IMR-90 (cell line): ENCODE measurements at regions not wholly inside any gene's neighbourhood (a gene's known extent, or its start where the extent isn't known, plus 50 kb on each side); places are given as distances from the start of the nearest gene placed in this dataset.

Source experiments
- ATAC-seq: fragments of 200-7000 bp; cut with Tn5 transposase; 2 replicates; pipeline ENCODE4 v1.9.1; 2020; ENCODE audit warnings: low read depth, mild to moderate bottlenecking, moderate library complexity
- BruUV-seq: library from RNA; stranded (reverse); fragments of 400-500 nt; replicated peaks from 2 replicates; lab custom pipeline; 2021; lab: Mats Ljungman, UMichigan
- CTCF ChIA-PET: fragments of 300-600 bp; formaldehyde crosslinking; extraction: SDS; loops from one replicate; lab custom pipeline; 2021; ENCODE audit warnings: antibody characterized with exemption; lab: Yijun Ruan, JAX
- POLR2A ChIA-PET: fragments of 300-600 bp; sonication (Branson Sonifier 250); formaldehyde crosslinking; loops from one replicate; lab custom pipeline; 2022; ENCODE audit warnings: antibody characterized with exemption; ENCODE audit not compliant: unreplicated experiment; lab: Charles Lee
- DNase-seq: peaks from one replicate; pipeline ENCODE4 v3.0.0; 2013
- H2AFZ ChIP-seq: replicated peaks from 2 replicates; pipeline ENCODE3; 2013; ENCODE audit warnings: low read length, mild to moderate bottlenecking; ENCODE audit not compliant: poor library complexity
- H2AK5ac ChIP-seq: 2 replicates; pipeline ENCODE4 v1.6.1; 2013; ENCODE audit warnings: low read depth, low read length, inconsistent platforms
- H2AK9ac ChIP-seq: replicated peaks from 2 replicates; pipeline ENCODE3; 2013; ENCODE audit warnings: mild to moderate bottlenecking, low read depth, low read length, moderate library complexity; ENCODE audit not compliant: poor library complexity
- H2BK120ac ChIP-seq: 2 replicates; pipeline ENCODE4 v1.6.1; 2013; ENCODE audit warnings: low read depth, low read length, inconsistent platforms
- H2BK15ac ChIP-seq: 3 replicates; pipeline ENCODE4 v1.6.1; 2013; ENCODE audit warnings: low read depth, low read length, inconsistent platforms
- H2BK20ac ChIP-seq: 2 replicates; pipeline ENCODE4 v1.6.1; 2013; ENCODE audit warnings: low read depth, mild to moderate bottlenecking, inconsistent platforms, low read length, moderate library complexity
- H2BK5ac ChIP-seq: 2 replicates; pipeline ENCODE4 v1.6.1; 2013; ENCODE audit warnings: mild to moderate bottlenecking, low read depth, low read length, inconsistent platforms; ENCODE audit not compliant: poor library complexity, severe bottlenecking
- H3K14ac ChIP-seq: replicated peaks from 2 replicates; pipeline ENCODE4 v1.6.1; 2013; ENCODE audit warnings: low read depth, low read length, inconsistent platforms
- H3K18ac ChIP-seq: 2 replicates; pipeline ENCODE4 v1.6.1; 2013; ENCODE audit warnings: low read depth, low read length, control low read depth
- H3K23ac ChIP-seq: 2 replicates; pipeline ENCODE4 v1.6.1; 2013; ENCODE audit warnings: low read depth, low read length, inconsistent platforms
- H3K27ac ChIP-seq: 2 replicates; pipeline ENCODE4 v1.5.1; 2013; ENCODE audit warnings: mild to moderate bottlenecking, control low read depth, low read length; ENCODE audit not compliant: insufficient read depth
- H3K27me3 ChIP-seq: 2 replicates; pipeline ENCODE4 v1.6.1; 2013; ENCODE audit warnings: low read length; ENCODE audit not compliant: control insufficient read depth, insufficient read depth
- H3K36me3 ChIP-seq: 2 replicates; pipeline ENCODE4 v1.6.1; 2013; ENCODE audit warnings: low read length, mixed read lengths; ENCODE audit not compliant: control insufficient read depth, insufficient read depth
- H3K4ac ChIP-seq: 2 replicates; pipeline ENCODE4 v1.6.1; 2013; ENCODE audit warnings: low read depth, low read length, inconsistent platforms
- H3K4me1 ChIP-seq: 2 replicates; pipeline ENCODE4 v1.6.1; 2013; ENCODE audit warnings: low read length, mixed read lengths; ENCODE audit not compliant: control insufficient read depth, insufficient read depth
- H3K4me2 ChIP-seq: 2 replicates; pipeline ENCODE4 v1.6.1; 2013; ENCODE audit warnings: low read depth, mild to moderate bottlenecking, control low read depth, low read length, moderate library complexity
- H3K4me3 ChIP-seq: 2 replicates; pipeline ENCODE4 v1.5.1; 2013; ENCODE audit warnings: low read depth, mild to moderate bottlenecking, control low read depth, low read length, moderate library complexity; ENCODE audit not compliant: insufficient read depth
- H3K56ac ChIP-seq: 2 replicates; pipeline ENCODE4 v1.6.1; 2013; ENCODE audit warnings: low read length, inconsistent platforms; ENCODE audit not compliant: insufficient read depth; ENCODE audit errors: extremely low read depth
- H3K79me1 ChIP-seq, 2 experiments: 2 replicates each; pipeline ENCODE4 v1.6.1; 2013; ENCODE audit warnings: low read length in 2 of 2, inconsistent platforms in 1 of 2, low read depth in 1 of 2
- H3K9ac ChIP-seq: 2 replicates; pipeline ENCODE4 v1.6.1; 2013; ENCODE audit warnings: low read depth, low read length, control low read depth
- H3K9me1 ChIP-seq: 2 replicates; pipeline ENCODE4 v1.6.1; 2013; ENCODE audit warnings: low read length, inconsistent platforms; ENCODE audit not compliant: insufficient read depth
- H3K9me3 ChIP-seq: 2 replicates; pipeline ENCODE4 v1.6.1; 2013; ENCODE audit warnings: low read length; ENCODE audit not compliant: control insufficient read depth, insufficient read depth
- H4K20me1 ChIP-seq: 2 replicates; pipeline ENCODE4 v1.6.1; 2013; ENCODE audit warnings: low read length, inconsistent platforms; ENCODE audit not compliant: insufficient read depth
- H4K5ac ChIP-seq: 2 replicates; pipeline ENCODE4 v1.6.1; 2013; ENCODE audit warnings: mild to moderate bottlenecking, low read depth, low read length, control low read depth
- H4K8ac ChIP-seq, 2 experiments: 2 replicates each; pipeline ENCODE4 v1.6.1; 2013; ENCODE audit warnings: low read depth in 2 of 2, low read length in 2 of 2, control low read depth in 1 of 2, inconsistent platforms in 1 of 2
- H4K91ac ChIP-seq: 2 replicates; pipeline ENCODE4 v1.6.1; 2013; ENCODE audit warnings: low read depth, low read length, inconsistent platforms; ENCODE audit not compliant: insufficient read depth
- CEBPB ChIP-seq: IDR thresholded peaks from 2 replicates; pipeline ENCODE4 v1.6.1; 2012; ENCODE audit warnings: low read depth, low read length, improper control_type of control experiment
- MAFK ChIP-seq: IDR thresholded peaks from 2 replicates; pipeline ENCODE4 v1.6.1; 2012; ENCODE audit warnings: low read depth, low read length, improper control_type of control experiment
- NFE2L2 ChIP-seq: fragments of 150-350 bp; IDR thresholded peaks from 2 replicates; pipeline ENCODE4 v1.6.1; 2016; ENCODE audit warnings: low read depth, mild to moderate bottlenecking, low read length
- WGBS, 2 experiments: methylation state at CpG; one replicate each; pipeline versions ENCODE4 v1.1.5 to v1.1.7; 2013; ENCODE audit warnings: missing lambda C conversion rate in 2 of 2; ENCODE audit not compliant: insufficient read length in 1 of 2; ENCODE audit errors: extremely low coverage in 2 of 2; 5-methylcytosine and 5-hydroxymethylcytosine counted together
- dilution Hi-C: fragments of 300-500 bp; cut with HindIII; formaldehyde crosslinking; loops from one replicate; pipeline ENCODE4 v1.14.3; 2018; ENCODE audit warnings: low sequenced_read_pairs; ENCODE audit not compliant: unreplicated experiment
- in situ Hi-C: fragments of 300-500 bp; cut with MboI; formaldehyde crosslinking; loops from 3 replicates; pipeline ENCODE4 v1.14.3; 2019; ENCODE audit warnings: low sequenced_read_pairs, inconsistent platforms, mixed read lengths
- intact Hi-C: fragments of 100-400 bp; cut with micrococcal nuclease; formaldehyde crosslinking; loops from 2 replicates; pipeline ENCODE4 v1.10.0; 2022

DNA sequence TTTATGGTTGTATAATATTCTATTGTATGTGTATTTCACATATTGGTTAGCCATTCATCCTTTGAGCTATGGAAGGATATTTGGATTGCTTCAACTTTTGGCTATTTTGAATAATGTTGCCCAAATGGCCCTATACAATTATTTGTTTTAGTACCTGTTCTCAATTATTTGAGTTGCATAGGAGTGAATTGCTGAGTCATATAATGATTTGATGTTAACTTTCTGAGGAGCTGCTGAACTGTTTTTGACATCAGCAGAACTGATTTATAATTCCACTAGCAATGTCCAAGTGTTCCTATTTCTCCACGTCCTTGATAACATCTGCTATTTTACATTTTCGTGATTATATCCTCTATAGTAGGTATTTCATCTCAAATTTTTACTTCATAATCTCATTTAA lies 839.9 kb downstream of the KCNT2 start:
- Histone ChIP-seq H3K4me1 (peaks cover 2% of the 10 kb centered on the region), H2BK15ac (no peak overlapping the region), H3K4me2 (no peak overlapping the region), H2AFZ (no peak overlapping the region), H3K4me3 (no peak overlapping the region), H3K36me3 (no peaks in the 10 kb centered on the region), H2BK5ac (no peak overlapping the region), H3K4ac (no peak overlapping the region), H2AK5ac (no peak overlapping the region), H3K18ac (no peak overlapping the region), H3K23ac (no peak overlapping the region), H3K27me3 (no peaks in the 10 kb centered on the region), H3K27ac (no peak overlapping the region), H2BK120ac (no peak overlapping the region), H4K5ac (no peak overlapping the region), H4K20me1 (no peaks in the 10 kb centered on the region), H4K91ac (no peak overlapping the region), H2BK20ac (no peak overlapping the region), H3K9me1 (no peaks in the 10 kb centered on the region), H3K79me1 (no peaks in the 10 kb centered on the region), H3K14ac (no peak overlapping the region), H2AK9ac (no peak overlapping the region), H4K8ac (no peak overlapping the region), H3K56ac (no peak overlapping the region), H3K9ac (no peak overlapping the region), H3K9me3 (no peaks in the 10 kb centered on the region)
- ATAC-seq (no peak), DNase-seq (no peak)
- WGBS, 2 experiments, result no CpG with 5 or more reads among the region's 2 CpGs
- no TSS peak for BruUV-seq
- dilution Hi-C loops, result no loop called here
- in situ Hi-C loops, result no loop called here
- intact Hi-C loops, result no loop called here
- POLR2A ChIA-PET, result no interaction called here
- CTCF ChIA-PET, result no interaction called here
- peak; percentile 16; the same call in 1 of the 2 replicates for TF ChIP-seq MAFK
- peak; percentile 64; the same call in 1 of the 2 replicates for TF ChIP-seq NFE2L2
- TF ChIP-seq CEBPB, result no peak
